GM12891 (cell line): ENCODE measurements at regions not wholly inside any gene's neighbourhood (a gene's known extent, or its start where the extent isn't known, plus 50 kb on each side); places are given as distances from the start of the nearest gene placed in this dataset.

Source experiments
- DNase-seq: peaks from one replicate; pipeline ENCODE4 v3.0.0; 2011; ENCODE audit warnings: low spot score; ENCODE audit not compliant: insufficient read length
- FAIRE-seq: peaks from 2 replicates; lab custom pipeline; 2011; peaks lifted over from hg19 to GRCh38; lab: Jason Lieb, UNC
- PAX5 ChIP-seq: IDR thresholded peaks from 2 replicates; pipeline ENCODE4 v1.6.1; 2011; ENCODE audit warnings: low read length, moderate library complexity, mild to moderate bottlenecking; ENCODE audit not compliant: insufficient read depth, severe bottlenecking
- POLR2A ChIP-seq: IDR thresholded peaks from 2 replicates; pipeline ENCODE4 v1.6.1; 2011; ENCODE audit warnings: low read depth, low read length, control low read depth
- POLR2AphosphoS5 ChIP-seq: IDR thresholded peaks from 2 replicates; pipeline ENCODE4 v1.6.1; 2011; ENCODE audit warnings: low read depth, low read length, control low read depth
- POU2F2 ChIP-seq: IDR thresholded peaks from 2 replicates; pipeline ENCODE4 v1.6.1; 2011; ENCODE audit warnings: low read depth, mild to moderate bottlenecking, control low read depth, low read length, moderate library complexity
- SPI1 ChIP-seq: IDR thresholded peaks from 2 replicates; pipeline ENCODE4 v1.6.1; 2011; ENCODE audit warnings: low read depth, low read length, control low read depth
- TAF1 ChIP-seq: IDR thresholded peaks from 2 replicates; pipeline ENCODE4 v1.6.1; 2011; ENCODE audit warnings: low read depth, low read length, control low read depth

DNA sequence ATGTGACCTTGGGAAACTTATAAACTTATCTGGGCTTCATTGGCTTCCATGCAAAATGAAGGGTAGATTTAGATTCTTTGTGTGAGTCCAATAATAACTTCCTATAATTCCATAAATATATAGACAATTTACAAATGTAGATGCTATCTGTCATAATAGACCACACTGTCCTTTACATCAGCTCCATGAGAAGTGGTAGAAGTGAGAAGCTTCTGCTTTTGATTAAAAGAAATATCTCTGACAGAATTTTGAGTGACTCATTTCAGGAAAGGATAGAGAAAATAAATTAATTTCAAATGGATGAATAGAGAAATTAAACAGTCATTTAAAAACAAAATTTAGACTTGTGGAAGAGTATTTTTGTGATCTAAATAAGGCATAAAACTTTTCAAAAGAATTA lies 329.7 kb upstream of the ATP2B1 start:
- FAIRE-seq (no peak), DNase-seq (no peak)
- TF ChIP-seq POLR2AphosphoS5 (no peak), SPI1 (no peak), POU2F2 (no peak), PAX5 (no peak), TAF1 (no peak), POLR2A (no peak)

DNA sequence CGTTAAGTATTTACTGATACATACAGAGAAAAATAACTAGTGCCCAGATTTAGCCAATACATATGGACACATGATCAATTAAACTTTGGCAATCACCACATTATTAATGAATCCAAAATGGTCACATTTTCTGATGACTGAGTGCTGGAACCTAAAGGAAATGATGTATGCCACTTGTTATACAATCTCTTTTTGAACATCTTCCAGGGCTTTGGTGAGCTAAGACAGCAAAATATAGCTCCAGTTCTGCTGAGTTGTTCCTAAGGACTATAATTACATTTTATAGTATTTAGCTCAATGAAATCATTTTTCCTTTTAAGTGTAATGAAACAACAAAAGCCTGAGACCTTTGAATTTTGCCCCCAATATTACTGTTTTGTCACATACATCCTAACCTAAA lies 329.1 kb upstream of the ATP2B1 start:
- FAIRE-seq (no peak), DNase-seq (no peak)
- TF ChIP-seq PAX5 (no peak), SPI1 (no peak), POLR2A (no peak), TAF1 (no peak), POLR2AphosphoS5 (no peak), POU2F2 (no peak)

DNA sequence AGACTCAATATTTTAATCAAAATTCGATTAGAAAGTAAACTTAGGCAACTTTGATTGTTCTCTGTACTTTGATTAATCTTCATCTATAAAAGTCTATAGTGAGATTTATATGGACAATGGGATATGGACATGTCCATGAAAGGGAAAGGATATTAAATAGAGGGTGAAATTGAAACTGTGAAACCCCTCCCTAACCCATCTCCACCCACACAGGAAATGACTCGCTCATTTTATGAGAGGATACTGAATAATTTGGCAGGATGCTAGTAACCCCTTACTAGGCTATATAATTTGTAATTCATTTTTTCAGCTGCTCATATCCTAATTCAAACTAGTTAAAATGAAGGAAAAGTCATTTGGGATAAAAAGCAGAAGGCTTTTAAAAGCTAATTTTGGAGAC lies 328.0 kb upstream of the ATP2B1 start:
- DNase-seq (no peak), FAIRE-seq (no peak)
- TF ChIP-seq POU2F2, result no peak
- no peak for TF ChIP-seq POLR2AphosphoS5
- TF ChIP-seq SPI1, result no peak

DNA sequence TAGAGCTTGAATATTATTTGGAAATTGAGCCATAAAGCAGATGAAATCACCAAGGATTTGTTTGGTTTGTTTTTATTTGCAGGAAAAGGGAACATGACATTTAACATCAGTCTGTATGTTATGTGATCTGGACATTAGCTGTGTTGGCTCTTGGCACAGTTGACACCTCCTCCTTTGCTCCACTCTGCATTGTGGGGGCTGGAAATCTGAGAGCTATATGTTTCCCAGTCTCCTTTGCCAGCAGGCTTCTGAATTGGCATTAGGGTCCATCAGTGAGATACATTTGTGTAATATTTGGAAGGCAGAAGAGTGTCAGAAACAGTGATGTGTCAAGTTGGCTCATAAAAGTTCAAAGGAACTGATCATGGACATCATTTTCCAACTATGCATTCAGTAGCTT lies 322.1 kb upstream of the ATP2B1 start:
- TF ChIP-seq PAX5 (no peak), TAF1 (no peak), POLR2A (no peak), POLR2AphosphoS5 (no peak), POU2F2 (no peak), SPI1 (no peak)
- DNase-seq (no peak), FAIRE-seq (no peak)

DNA sequence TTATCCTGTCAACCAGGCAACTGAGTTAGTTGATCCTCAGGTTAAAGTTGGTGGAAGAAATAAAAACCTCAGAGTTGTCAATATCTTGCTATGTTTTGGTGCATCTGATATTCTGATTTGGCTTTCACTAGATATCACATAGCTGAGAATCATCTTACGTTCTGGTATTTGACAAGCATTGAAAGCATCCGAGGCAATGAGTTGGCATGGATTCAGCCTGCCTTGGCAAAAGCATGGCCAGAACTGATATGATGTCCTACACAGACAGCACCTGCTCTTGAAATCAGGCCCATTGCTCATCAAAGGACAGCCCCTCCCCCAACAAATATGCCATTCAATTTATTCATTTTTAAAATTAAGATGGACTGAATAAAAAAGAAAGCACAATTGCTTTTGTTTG lies 320.7 kb upstream of the ATP2B1 start:
- FAIRE-seq, result no peak
- TF ChIP-seq POLR2AphosphoS5 (no peak), PAX5 (no peak), TAF1 (no peak), SPI1 (no peak), POU2F2 (no peak), POLR2A (no peak)
- DNase-seq, result no peak

DNA sequence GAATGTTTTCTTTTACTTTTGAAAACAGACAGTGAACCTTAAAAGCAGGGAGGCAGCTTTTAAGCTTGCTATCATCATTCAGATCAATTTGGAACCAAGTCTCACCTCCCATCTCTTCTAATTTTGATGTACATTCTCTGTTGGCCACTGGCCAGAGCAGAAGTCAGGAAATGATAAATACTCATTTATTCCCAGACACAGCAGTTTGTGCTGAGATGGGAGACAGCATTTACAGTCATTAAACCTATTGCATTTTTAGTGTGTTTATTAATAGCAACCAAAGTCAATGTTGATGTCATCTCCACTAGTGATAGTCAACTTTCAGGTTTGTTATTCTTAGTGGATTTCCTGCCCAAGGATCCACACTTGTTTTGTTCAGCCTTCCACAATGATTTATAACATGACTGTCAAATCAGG lies 320.0 kb upstream of the ATP2B1 start:
- DNase-seq, result no peak
- TF ChIP-seq TAF1 (no peak), POLR2AphosphoS5 (no peak), POLR2A (no peak), SPI1 (no peak), POU2F2 (no peak), PAX5 (no peak)

DNA sequence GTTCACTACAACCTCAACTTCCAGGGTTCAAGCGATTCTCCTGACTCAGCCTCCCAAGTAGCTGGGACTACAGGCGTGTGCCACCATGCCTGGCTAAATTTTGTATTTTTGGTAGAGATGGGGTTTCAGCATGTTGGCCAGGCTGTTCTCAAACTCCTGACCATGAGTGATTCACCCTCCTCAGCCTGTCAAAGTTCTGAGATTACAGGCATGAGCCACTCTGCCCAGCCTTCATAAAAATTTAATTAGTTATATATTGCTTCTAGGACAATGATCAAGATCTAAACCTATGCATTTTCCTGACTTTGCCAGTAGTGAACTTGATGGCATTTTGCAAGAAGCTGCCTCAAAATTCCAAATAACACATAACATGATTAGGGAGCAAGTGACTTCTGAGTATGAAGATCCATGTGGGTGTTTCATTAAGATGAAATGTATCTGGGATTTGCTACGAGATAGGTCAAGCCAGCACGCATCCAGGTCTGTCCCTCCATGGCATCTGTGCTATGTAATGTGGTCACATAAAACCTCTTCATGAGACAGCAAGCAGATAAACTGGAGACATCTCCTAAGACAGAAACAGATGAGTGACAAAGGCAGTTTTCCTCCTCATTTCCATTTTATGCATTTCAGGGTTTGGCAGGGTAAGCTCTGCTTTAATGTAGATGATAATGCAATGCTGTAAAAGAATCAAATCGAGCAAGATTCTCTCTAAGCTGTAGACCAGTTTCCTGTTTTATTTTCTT lies 319.4 kb upstream of the ATP2B1 start:
- TF ChIP-seq SPI1 (no peak), TAF1 (no peak), POLR2AphosphoS5 (no peak), PAX5 (no peak), POLR2A (no peak), POU2F2 (no peak)
- DNase-seq (no peak), FAIRE-seq (peak; percentile 58)

More for the DNA sequence above, 320.0 kb upstream of the ATP2B1 start:
- FAIRE-seq, result peak; percentile 58

DNA sequence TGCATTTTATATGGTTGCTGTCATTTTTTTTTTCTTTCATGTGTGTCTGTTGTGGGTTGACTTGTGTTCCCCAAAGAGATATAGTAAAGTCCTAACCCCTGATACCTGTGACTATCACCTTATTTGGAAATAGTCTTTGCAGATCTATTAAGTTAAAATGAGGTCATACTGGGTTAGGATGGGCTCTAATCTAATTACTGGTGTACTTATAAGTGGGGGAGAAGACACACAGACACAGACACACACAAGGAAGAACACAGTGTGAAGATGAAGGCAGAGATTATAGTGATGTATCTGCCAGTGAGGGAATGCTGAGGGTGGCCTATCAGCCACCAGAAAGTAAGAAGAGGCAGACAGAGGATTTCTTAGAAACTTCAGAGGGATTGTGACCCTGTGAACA lies 318.4 kb upstream of the ATP2B1 start:
- DNase-seq (no peak), FAIRE-seq (no peak)
- TF ChIP-seq POLR2A (no peak), SPI1 (no peak), POU2F2 (no peak), TAF1 (no peak), PAX5 (no peak), POLR2AphosphoS5 (no peak)

DNA sequence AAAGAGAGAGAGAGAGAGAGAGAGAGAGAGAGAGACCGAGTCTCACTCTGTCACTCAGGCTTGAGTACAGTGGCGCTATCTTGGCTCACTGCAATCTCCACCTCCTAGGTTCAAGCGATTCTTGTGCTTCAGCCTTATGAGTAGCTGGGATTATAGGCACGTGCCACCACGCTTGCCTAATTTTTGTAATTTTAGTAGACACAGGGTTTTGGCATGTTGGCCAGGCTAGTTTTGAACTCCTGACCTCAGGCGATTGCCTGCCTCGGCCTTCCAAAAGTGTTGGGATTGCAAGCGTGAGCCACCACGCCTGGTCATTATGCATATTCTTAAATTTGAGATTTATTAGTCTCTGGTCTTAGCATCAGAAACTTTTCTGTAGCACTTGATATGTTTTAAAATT lies 317.9 kb upstream of the ATP2B1 start:
- FAIRE-seq (no peak), DNase-seq (no peak)
- no peak for TF ChIP-seq POLR2AphosphoS5
- no peak for TF ChIP-seq TAF1
- TF ChIP-seq PAX5, result no peak
- no peak for TF ChIP-seq SPI1
- no peak for TF ChIP-seq POU2F2

DNA sequence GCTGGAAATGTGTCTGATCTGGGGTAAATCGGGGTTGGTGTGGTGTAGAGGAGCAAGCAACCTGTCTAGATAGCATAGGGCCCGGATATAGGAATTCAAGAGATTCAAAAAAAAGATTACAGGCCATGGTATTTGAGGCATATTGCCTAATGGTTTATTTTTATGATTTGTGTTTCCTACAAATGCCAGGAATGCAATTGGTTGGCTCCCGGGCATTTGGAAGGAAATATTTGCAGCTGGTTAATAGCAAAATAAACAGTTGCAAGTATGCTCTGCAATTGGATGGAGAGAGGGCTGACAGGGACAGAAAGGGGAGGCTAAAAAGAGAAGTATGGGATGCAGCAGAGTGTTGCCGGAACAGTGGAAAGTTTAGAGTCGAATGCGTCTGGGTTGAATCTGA lies 315.6 kb upstream of the ATP2B1 start:
- TF ChIP-seq POLR2A (no peak), POU2F2 (no peak), PAX5 (no peak), TAF1 (no peak), POLR2AphosphoS5 (no peak), SPI1 (no peak)
- FAIRE-seq (no peak), DNase-seq (no peak)

DNA sequence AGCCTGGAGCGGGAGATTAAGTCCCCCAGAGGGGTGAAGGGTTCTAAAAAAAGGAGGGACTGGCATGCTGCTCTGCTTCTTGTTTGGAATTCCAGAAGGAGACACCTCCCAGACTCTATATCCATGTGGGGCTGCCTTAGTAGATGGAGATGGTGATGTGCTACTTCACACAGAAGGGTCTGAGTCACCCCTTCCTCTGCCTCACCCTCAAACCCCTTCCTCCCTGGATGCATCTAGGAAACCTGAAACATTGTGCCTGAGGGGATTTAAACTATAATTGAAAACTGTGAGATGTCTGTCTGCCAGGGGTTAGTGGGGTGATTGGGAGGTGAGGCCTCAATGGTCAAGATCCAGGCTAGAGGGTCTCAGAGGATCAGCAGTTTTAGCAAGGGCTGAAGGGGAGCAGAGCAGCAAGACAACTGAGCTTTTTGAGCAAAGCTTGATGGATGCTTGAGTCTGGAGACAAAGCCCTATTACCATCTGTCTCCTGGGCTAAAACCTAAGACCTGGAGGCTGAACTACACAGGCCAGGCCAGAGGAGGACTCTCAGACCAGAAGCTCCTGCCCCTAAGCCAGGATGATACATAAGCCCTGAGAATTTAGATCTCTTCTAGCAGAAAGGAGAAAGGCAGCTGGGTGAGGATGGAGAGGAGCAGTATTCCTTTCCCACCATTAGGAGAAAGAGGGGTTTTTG lies 314.7 kb upstream of the ATP2B1 start:
- TF ChIP-seq POLR2A, result no peak
- no peak for TF ChIP-seq TAF1
- no peak for TF ChIP-seq POLR2AphosphoS5
- TF ChIP-seq POU2F2, result no peak
- no peak for TF ChIP-seq PAX5
- TF ChIP-seq SPI1, result no peak
- no peak for FAIRE-seq
- DNase-seq, result no peak
